VCaP (cell line): ENCODE measurements at regions not wholly inside any gene's neighbourhood (a gene's known extent, or its start where the extent isn't known, plus 50 kb on each side); places are given as distances from the start of the nearest gene placed in this dataset.

Experiments used
- H3K27ac ChIP-seq: fragments of 450-650 bp; 2 replicates; pipeline ENCODE4 v1.5.1; 2017
- CTCF ChIP-seq: fragments of 450-650 bp; conservative IDR thresholded peaks from 2 replicates; pipeline ENCODE4 v1.5.1; 2017; ENCODE audit warnings: mild to moderate bottlenecking, moderate library complexity

- no peak for TF ChIP-seq CTCF
- no peak overlapping the region for H3K27ac ChIP-seq
Measured at GRCh38 chr18:77455004-77455403, 205.4 kb downstream of the GALR1 start.

GRCh38 chr18:77457681-77458080 is 208.0 kb downstream of the GALR1 start:
- no peak for TF ChIP-seq CTCF

GRCh38 chr18:77461062-77461688 is 211.5 kb downstream of the GALR1 start:
- no peak for TF ChIP-seq CTCF

More at GRCh38 chr18:77457681-77458080, 208.0 kb downstream of the GALR1 start:
- no peak overlapping the region for H3K27ac ChIP-seq

GRCh38 chr18:77464917-77465316 is 215.3 kb downstream of the GALR1 start:
- H3K27ac ChIP-seq: no peak overlapping the region
- no peak for TF ChIP-seq CTCF

More at GRCh38 chr18:77461062-77461688, 211.5 kb downstream of the GALR1 start:
- H3K27ac ChIP-seq: peak overlapping the region; percentile 52

GRCh38 chr18:77466890-77467289 is 217.2 kb downstream of the GALR1 start:
- TF ChIP-seq CTCF: no peak
- H3K27ac ChIP-seq: no peak overlapping the region

- TF ChIP-seq CTCF: no peak; the same call in 1 of the 2 replicates
- no peak overlapping the region for H3K27ac ChIP-seq
Measured at GRCh38 chr18:77469131-77469530, 219.5 kb downstream of the GALR1 start.

GRCh38 chr18:77470569-77471413 is 221.1 kb downstream of the GALR1 start:
- H3K27ac ChIP-seq: no peak overlapping the region
- TF ChIP-seq CTCF: no peak
